ENCODE measurements at regions not wholly inside any gene's neighbourhood (a gene's known extent, or its start where the extent isn't known, plus 50 kb on each side); places are given as distances from the start of the nearest gene placed in this dataset.

- H3K4me3 ChIP-seq (ENCODE audit: low read length) = no peak overlapping the region
- no peak for DNase-seq (ENCODE audit: low read depth)
Observed at GRCh38 chr5:96052374-96052773, 90.7 kb upstream of the ELL2 start.

DNA sequence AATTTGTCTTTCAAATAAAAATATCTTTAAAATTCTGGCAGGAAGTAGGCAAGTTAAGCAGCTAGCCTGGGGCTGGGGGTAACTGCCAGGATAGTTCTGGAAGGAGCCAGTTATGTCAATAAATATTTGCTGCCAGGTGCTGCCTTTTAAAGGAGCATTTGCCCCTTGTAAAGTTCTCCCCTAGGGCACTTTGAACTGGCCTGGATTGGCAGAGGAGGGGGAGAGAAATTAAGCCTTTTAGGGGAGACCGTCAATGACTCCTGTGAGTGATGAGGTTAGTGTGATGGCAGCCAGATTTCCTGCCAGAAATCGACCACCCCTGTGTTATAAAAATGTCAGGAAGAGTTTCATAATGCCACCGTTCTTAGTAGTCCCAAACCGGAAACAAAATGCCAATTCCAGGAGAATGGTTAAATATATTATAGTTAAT, 89.8 kb upstream of the ELL2 start:
- no peak for DNase-seq (ENCODE audit: low read depth)
- no peak overlapping the region for H3K4me3 ChIP-seq (ENCODE audit: low read length)
- TF ChIP-seq, protein P1, sequence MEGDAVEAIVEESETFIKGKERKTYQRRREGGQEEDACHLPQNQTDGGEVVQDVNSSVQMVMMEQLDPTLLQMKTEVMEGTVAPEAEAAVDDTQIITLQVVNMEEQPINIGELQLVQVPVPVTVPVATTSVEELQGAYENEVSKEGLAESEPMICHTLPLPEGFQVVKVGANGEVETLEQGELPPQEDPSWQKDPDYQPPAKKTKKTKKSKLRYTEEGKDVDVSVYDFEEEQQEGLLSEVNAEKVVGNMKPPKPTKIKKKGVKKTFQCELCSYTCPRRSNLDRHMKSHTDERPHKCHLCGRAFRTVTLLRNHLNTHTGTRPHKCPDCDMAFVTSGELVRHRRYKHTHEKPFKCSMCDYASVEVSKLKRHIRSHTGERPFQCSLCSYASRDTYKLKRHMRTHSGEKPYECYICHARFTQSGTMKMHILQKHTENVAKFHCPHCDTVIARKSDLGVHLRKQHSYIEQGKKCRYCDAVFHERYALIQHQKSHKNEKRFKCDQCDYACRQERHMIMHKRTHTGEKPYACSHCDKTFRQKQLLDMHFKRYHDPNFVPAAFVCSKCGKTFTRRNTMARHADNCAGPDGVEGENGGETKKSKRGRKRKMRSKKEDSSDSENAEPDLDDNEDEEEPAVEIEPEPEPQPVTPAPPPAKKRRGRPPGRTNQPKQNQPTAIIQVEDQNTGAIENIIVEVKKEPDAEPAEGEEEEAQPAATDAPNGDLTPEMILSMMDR (conservative IDR thresholded peaks at IDR 0.05; ENCODE audit: low read length) = no peak

More at GRCh38 chr5:96052374-96052773, 90.7 kb upstream of the ELL2 start:
- TF ChIP-seq, protein P1 (conservative IDR thresholded peaks at IDR 0.05; ENCODE audit: low read length) = no peak

- no peak for DNase-seq (ENCODE audit: low read depth)
- H3K4me3 ChIP-seq (ENCODE audit: low read length) = peak overlapping the region; percentile 6; the same call in 1 of the 2 replicates
- TF ChIP-seq, protein P1 (conservative IDR thresholded peaks at IDR 0.05; ENCODE audit: low read length) = no peak
Observed at GRCh38 chr5:96050273-96050880, 88.7 kb upstream of the ELL2 start.

GRCh38 chr5:96049398-96050272, 88.0 kb upstream of the ELL2 start:
- TF ChIP-seq, protein P1 (conservative IDR thresholded peaks at IDR 0.05; ENCODE audit: low read length) = no peak
- H3K4me3 ChIP-seq (ENCODE audit: low read length) = peak overlapping the region; percentile 6; the same call in 1 of the 2 replicates
- DNase-seq (ENCODE audit: low read depth) = peak; percentile 83

- TF ChIP-seq, protein P1 (conservative IDR thresholded peaks at IDR 0.05; ENCODE audit: low read length) = no peak
- DNase-seq (ENCODE audit: low read depth) = no peak
- no peak overlapping the region for H3K4me3 ChIP-seq (ENCODE audit: low read length)
Observed at GRCh38 chr5:96048763-96049162, 87.1 kb upstream of the ELL2 start.

DNA sequence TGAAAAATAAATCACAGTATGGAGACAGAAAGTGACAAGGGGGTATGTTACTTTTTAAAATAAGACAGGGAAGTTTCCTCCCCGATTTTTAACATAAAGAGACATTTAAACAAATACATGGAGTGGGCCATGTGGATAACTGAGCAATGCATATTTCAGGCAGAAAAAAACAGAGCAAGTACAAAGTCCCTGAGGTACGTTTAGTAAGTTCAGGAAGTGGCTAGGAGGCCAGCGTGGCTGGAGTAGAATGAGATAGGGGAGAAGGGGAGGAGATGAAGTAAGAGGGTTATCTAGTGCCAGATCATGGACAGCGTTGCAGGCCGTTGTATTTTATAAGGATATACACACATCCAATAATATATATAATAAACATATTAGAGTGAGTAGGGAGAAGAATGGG, 84.2 kb upstream of the ELL2 start:
- TF ChIP-seq, protein P1 (conservative IDR thresholded peaks at IDR 0.05; ENCODE audit: low read length) = no peak
- no peak for DNase-seq (ENCODE audit: low read depth)
- no peak overlapping the region for H3K4me3 ChIP-seq (ENCODE audit: low read length)

All from AG10803 (cell line).